Iris pigment epithelial cell (primary cell): ENCODE measurements at regions not wholly inside any gene's neighbourhood (a gene's known extent, or its start where the extent isn't known, plus 50 kb on each side); places are given as distances from the start of the nearest gene placed in this dataset.

ENCODE experiments used
- DNase-seq: peaks from one replicate; pipeline ENCODE4 v3.0.0-alpha.2; 2011; ENCODE audit warnings: low read depth

DNA sequence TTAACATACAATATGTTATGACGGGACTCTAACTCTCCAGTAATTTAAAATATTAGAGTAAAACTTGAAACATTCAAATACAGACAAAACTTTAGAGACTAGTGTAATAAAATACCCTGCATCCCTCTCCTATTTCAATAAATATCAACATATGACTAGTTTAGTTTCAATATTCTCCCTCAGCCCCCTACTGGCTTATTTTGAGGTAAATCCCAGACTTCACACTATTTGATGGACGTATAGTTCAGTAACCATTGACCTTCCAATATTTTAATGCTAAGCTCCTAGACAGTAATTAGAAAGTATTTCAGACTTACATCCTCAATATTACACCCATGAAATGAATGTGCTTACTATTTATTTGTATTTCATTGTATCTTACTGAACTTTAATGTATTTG lies 180.7 kb upstream of the STARD13 start:
- no peak for DNase-seq

GRCh38 chr13:33467556-33467955 lies 182.0 kb upstream of the STARD13 start:
- DNase-seq, result no peak

GRCh38 chr13:33471204-33471603 lies 185.6 kb upstream of the STARD13 start:
- peak; percentile 57 for DNase-seq

DNA sequence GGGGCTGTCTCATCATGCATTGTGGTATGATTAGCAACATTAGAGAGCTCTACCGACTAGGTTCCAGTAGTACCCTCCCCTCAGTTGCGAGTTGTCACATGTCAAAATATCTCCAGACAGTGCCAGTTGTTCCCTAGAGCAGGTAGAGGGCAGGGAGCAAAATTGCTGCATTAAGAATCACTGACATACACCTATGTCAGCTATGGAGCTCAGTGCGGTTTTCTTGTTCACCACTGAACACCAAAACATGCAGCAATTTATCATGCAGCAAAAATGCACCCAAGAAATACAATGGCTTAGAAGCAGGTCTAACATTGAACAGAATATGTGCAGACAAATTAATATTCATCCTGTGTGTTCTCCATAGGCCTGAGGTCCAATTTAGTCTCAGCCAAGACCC lies 186.9 kb upstream of the STARD13 start:
- no peak for DNase-seq

- no peak for DNase-seq
These were observed 193.6 kb upstream of the STARD13 start for GRCh38 chr13:33479105-33479504.

- DNase-seq, result no peak
These were observed 195.0 kb upstream of the STARD13 start for GRCh38 chr13:33480561-33480960.

DNA sequence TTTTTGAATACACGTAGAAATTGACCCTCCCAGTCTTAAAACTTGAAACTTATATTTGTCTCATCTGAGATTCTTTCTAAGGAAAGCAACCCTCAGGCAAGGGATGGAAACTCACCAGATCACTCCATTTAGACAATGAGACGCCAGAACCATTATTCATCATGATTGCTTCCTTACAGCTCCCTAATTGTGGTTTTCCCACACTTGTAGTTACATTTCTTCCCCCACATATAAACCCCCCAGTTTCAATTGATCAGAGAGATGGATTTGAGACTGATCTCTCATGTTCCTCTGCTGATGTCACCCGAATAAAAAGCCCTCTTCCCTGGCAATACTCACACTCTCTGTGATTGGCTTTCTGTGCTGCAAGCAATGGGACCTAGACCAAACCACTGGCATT lies 197.9 kb upstream of the STARD13 start:
- peak; percentile 57 for DNase-seq

- DNase-seq, result no peak
These were observed 199.7 kb upstream of the STARD13 start for GRCh38 chr13:33485247-33485646.

- DNase-seq, result peak; percentile 64
These were observed 202.2 kb upstream of the STARD13 start for GRCh38 chr13:33487575-33488243.

DNA sequence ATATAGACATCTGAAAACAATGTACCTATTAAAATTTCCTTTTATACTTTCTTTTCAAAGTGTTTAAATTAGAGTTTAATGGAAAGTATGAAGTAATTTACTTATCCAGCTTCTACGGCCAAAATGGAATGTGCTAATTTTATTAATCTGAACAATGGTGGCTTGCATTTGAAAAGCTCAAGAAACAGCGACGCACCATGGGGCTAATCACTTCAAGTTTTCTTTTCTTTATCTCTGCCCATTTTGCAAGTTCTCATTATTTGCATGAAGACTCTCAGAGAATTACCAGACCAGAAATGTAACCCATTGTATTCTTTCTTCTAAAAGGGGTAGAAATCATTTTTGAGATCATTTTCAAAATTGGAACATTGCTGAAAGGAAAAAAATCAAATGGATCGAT lies 204.0 kb upstream of the STARD13 start:
- no peak for DNase-seq

DNA sequence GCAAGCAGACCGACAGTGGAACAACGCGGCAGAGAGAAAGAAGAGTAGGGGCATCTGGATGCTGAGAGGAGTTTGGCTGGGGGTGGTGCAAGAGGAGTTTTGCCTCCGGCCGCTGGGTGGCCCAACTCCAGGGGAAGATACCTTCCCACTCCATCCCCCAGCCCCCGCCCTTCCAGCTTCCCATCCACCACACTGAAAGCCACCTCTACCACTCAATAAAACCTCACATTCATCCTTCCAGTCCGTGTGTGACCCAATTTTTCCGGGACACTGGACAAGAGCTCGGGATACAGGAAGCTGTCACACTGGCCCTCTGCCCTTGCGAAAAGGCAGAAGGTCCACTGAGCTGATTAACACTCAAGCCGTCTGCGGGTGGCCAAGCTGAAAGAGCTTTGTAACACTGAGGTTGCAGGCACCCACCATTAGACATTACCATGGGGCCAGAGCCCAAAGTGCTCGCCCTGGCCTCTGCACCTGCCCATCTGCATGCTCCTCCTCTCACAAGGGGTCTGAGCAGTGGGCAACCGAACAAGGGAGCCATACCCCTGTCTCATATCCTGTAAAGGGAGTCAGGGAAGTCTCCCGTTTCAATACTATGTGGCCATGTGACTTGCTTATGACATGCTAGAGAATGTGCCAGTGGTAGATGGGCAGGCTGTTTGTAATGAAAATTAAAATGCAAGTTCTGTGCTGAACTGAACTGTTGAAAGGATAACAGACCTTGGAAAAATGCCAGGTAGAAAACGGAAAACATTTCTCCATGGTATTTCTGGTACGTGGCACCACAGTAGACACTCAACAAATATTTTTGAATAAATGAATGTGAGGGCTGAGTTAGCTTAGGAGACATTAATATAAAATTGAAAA lies 205.1 kb upstream of the STARD13 start:
- peak; percentile 53 for DNase-seq

DNA sequence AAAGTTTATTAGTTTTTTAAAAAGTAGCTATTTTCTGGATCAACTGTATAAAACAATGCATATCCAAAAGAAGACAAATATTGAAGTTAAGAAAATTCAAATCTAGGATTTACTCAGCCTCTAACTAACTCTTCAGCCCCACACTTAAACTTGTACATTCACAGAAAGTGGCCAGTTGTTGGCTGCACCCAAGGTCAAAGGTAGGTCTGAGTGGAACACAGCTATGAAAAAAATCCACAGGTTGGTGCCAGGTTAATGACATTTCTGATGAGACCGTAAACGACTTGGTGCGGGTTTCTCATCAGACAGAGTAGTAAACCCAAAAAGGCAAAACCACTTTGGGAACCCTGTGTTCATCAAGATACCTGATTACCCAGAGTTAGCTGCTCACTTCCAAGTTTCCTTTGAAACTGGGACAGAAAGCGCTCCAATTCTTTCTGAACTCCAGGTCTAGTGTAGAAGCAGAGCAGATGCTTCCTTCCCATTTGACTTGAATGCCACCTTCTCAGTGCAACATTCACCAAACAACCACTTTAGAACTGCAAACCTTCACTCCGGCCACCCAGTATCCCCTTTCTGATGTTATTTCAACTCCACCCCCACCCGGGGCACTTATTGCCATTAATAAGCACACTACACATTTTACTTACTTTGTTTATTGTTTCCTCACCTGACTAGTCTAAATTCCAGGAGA lies 208.3 kb upstream of the STARD13 start:
- no peak for DNase-seq

- peak; percentile 99 for DNase-seq
These were observed 209.1 kb upstream of the STARD13 start for GRCh38 chr13:33494596-33495204.

DNA sequence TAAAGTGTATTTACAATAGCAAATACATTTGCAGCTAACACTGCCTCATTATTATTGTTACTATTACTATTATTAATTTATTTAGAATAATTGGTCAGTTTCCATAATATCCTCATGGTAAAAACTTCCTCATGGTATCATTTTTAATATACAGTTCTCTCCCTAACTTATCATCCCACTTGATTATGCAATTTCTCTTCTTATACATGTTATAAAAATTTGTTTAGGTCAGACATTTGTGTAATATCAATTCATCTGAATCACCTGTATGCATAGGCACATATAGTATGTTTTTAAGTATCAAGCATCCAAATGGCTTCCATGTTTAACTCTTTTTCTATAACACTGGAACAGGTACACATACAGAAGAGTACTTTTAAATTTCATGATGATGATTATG lies 210.8 kb upstream of the STARD13 start:
- no peak for DNase-seq

GRCh38 chr13:33497146-33497845 lies 211.7 kb upstream of the STARD13 start:
- peak; percentile 78 for DNase-seq

GRCh38 chr13:33508060-33508459 lies 222.5 kb upstream of the STARD13 start:
- no peak for DNase-seq

- DNase-seq, result no peak
These were observed 224.2 kb upstream of the STARD13 start for GRCh38 chr13:33509642-33510229.

GRCh38 chr13:33510350-33510970 lies 224.9 kb upstream of the STARD13 start:
- DNase-seq, result no peak

DNA sequence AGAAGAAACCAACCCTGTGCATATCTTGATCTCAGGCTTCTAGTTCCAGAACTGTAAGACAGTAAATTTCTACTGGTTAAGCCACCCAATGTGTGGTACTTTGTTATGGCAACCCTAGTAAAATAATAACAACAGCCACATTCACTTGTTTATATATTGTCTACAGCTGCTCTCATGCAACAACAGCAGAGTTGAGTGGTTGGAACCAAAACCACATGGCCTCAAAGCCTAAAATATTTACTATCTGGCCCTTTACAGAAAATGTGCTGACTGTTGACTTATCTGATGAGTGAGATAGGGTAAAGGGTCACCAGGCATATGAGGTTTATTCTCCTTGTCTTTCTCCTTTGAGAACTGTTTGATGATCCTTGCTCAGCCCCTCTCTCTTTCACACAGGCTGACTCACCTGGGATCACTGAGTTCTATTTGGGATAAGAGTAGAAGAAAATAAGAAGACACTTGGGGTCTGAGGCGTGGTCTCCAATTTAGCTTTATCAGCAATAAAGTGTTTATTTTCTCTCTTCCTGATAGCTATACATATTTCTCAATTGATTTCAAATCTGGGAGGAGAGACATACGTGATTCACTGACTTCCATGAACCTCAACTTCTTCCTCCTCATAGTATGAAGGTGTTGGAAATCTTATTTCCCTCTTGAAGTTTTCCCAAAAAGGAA lies 227.5 kb upstream of the STARD13 start:
- no peak for DNase-seq

GRCh38 chr13:33514362-33514761 lies 228.8 kb upstream of the STARD13 start:
- no peak for DNase-seq
